C4-2B (cell line): ENCODE measurements at regions not wholly inside any gene's neighbourhood (a gene's known extent, or its start where the extent isn't known, plus 50 kb on each side); places are given as distances from the start of the nearest gene placed in this dataset.

Experiments used
- ZFX ChIP-seq: fragments of 450-650 bp; IDR thresholded peaks from 2 replicates; pipeline ENCODE4 v1.6.1; 2017
- TF ChIP-seq, protein P1 (sequence below): fragments of 450-650 bp; conservative IDR thresholded peaks from 2 replicates; pipeline ENCODE4 v1.5.1; 2017; ENCODE audit warnings: mild to moderate bottlenecking

DNA sequence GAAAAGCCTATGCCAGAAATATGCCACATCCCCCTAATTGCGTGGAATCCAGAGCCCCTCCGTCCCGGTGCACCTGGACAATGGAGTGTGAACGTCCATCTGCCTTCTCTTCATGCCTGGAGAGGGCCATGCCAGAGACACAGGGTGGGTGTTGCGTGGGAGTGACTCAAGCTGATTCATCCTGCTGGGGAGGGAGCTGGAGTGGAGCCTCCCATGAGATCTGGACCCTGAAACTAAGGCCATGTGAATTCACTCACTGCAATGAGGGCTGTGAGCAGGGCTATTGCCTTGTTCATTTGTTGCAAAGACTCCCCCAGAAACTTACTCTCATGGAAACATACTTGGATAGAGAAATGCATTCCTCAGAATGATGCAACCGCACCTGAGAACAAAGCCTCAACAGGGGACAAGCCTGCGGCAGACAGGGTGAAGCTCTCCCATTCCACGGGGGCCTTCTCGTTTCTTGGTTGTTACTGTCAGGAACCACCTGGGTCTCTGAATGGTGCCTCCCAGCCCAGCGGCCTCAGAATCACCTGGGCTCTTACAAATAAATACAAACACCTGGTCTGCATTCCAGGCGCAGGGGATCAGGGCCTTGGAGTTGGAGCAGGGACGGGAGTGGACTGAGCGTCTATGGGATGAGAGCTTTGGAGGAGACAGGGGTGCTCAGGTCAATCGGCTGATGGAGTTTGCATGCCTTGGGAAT, 1031.2 kb downstream of the BRD1 start:
- TF ChIP-seq, protein P1, sequence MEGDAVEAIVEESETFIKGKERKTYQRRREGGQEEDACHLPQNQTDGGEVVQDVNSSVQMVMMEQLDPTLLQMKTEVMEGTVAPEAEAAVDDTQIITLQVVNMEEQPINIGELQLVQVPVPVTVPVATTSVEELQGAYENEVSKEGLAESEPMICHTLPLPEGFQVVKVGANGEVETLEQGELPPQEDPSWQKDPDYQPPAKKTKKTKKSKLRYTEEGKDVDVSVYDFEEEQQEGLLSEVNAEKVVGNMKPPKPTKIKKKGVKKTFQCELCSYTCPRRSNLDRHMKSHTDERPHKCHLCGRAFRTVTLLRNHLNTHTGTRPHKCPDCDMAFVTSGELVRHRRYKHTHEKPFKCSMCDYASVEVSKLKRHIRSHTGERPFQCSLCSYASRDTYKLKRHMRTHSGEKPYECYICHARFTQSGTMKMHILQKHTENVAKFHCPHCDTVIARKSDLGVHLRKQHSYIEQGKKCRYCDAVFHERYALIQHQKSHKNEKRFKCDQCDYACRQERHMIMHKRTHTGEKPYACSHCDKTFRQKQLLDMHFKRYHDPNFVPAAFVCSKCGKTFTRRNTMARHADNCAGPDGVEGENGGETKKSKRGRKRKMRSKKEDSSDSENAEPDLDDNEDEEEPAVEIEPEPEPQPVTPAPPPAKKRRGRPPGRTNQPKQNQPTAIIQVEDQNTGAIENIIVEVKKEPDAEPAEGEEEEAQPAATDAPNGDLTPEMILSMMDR: no peak
- no peak for TF ChIP-seq ZFX
